ENCODE measurements at regions not wholly inside any gene's neighbourhood (a gene's known extent, or its start where the extent isn't known, plus 50 kb on each side); places are given as distances from the start of the nearest gene placed in this dataset.

DNA sequence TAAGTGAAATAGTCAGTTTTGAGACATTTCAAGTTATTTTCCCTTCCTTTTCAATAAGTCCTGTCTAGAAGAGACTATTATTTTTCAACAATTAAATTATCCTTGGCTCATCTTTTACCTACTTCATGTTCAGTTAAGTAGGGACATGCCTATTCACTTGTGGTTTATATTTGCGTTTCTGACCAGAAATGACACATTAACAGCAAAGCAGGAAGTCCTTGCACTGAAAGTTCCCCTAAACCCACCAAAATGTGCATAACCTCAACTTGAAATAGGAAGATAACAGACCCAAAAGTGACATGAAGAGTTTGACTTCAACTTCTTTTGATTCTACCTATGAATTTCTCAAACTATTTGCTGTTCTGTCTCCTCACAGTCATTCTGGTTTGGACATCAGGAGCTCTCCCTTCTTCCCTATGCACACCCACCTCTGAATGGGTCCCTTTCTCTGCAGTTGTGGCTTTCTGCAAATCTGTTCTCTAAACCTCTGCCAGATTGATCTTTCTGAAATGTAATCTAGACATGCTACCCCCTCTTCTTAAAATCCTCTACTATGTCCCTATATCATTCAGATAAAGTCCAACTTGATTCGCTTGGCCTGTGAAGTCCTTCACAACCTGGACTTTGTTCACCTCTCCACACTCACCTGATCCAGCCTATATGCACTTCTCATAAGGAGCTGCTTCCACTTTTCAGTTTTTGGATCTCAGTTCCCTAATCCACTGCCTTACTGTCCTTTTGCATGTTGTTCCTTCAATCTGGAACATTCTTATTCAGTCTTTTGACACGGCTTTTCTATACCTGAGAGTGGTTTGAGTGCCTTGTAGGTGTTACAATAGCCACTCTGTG is 661.5 kb upstream of the ADGRL4 start:
- TF ChIP-seq, protein P1, sequence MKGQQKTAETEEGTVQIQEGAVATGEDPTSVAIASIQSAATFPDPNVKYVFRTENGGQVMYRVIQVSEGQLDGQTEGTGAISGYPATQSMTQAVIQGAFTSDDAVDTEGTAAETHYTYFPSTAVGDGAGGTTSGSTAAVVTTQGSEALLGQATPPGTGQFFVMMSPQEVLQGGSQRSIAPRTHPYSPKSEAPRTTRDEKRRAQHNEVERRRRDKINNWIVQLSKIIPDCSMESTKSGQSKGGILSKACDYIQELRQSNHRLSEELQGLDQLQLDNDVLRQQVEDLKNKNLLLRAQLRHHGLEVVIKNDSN (IDR thresholded peaks at IDR 0.05): no peak
- TF ChIP-seq, protein P2, sequence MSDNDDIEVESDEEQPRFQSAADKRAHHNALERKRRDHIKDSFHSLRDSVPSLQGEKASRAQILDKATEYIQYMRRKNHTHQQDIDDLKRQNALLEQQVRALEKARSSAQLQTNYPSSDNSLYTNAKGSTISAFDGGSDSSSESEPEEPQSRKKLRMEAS (IDR thresholded peaks at IDR 0.05): no peak
- TF ChIP-seq CREB1 (IDR thresholded peaks at IDR 0.05; ENCODE audit: low read depth): no peak
- no peak for TF ChIP-seq TAF1 (IDR thresholded peaks at IDR 0.05; ENCODE audit: low read depth)

DNA sequence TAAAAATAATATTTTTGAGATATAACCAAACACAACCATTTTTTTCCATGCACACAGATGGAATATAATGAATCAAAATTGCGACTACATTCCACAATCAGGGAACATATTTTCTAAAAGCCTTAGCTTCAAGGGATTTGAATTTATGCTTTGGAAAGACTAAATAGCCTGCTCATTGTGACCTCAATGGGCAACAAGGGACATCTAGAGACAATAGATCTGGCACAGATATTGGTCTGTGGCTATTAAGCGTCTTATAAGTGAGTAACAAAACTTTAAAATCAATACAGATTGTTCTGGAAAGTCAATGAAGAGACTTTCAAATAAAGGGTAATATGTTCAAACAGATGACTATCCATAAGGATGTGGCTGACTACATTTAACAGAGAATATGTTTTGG is 660.6 kb upstream of the ADGRL4 start:
- TF ChIP-seq TAF1 (IDR thresholded peaks at IDR 0.05; ENCODE audit: low read depth) (no peak), EGR1 (IDR thresholded peaks at IDR 0.05) (no peak), CEBPB (IDR thresholded peaks at IDR 0.05) (no peak), NFIC (IDR thresholded peaks at IDR 0.05) (no peak), TCF12 (IDR thresholded peaks at IDR 0.05; ENCODE audit: low read depth) (no peak), CREB1 (IDR thresholded peaks at IDR 0.05; ENCODE audit: low read depth) (no peak), ZBTB7A (IDR thresholded peaks at IDR 0.05; ENCODE audit: low read depth) (no peak), TEAD4 (IDR thresholded peaks at IDR 0.05) (no peak), EP300 (IDR thresholded peaks at IDR 0.05; ENCODE audit: borderline replicate concordance) (no peak), FOXM1 (IDR thresholded peaks at IDR 0.05; ENCODE audit: borderline replicate concordance, low read depth) (no peak), RAD21 (IDR thresholded peaks at IDR 0.05; ENCODE audit: low read depth) (no peak), YY1 (IDR thresholded peaks at IDR 0.05; ENCODE audit: low read depth) (no peak)
- TF ChIP-seq, protein P2 (IDR thresholded peaks at IDR 0.05): no peak
- TF ChIP-seq, protein P3, sequence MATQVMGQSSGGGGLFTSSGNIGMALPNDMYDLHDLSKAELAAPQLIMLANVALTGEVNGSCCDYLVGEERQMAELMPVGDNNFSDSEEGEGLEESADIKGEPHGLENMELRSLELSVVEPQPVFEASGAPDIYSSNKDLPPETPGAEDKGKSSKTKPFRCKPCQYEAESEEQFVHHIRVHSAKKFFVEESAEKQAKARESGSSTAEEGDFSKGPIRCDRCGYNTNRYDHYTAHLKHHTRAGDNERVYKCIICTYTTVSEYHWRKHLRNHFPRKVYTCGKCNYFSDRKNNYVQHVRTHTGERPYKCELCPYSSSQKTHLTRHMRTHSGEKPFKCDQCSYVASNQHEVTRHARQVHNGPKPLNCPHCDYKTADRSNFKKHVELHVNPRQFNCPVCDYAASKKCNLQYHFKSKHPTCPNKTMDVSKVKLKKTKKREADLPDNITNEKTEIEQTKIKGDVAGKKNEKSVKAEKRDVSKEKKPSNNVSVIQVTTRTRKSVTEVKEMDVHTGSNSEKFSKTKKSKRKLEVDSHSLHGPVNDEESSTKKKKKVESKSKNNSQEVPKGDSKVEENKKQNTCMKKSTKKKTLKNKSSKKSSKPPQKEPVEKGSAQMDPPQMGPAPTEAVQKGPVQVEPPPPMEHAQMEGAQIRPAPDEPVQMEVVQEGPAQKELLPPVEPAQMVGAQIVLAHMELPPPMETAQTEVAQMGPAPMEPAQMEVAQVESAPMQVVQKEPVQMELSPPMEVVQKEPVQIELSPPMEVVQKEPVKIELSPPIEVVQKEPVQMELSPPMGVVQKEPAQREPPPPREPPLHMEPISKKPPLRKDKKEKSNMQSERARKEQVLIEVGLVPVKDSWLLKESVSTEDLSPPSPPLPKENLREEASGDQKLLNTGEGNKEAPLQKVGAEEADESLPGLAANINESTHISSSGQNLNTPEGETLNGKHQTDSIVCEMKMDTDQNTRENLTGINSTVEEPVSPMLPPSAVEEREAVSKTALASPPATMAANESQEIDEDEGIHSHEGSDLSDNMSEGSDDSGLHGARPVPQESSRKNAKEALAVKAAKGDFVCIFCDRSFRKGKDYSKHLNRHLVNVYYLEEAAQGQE (IDR thresholded peaks at IDR 0.05; ENCODE audit: low read depth): no peak
- TF ChIP-seq, protein P1 (IDR thresholded peaks at IDR 0.05): no peak

DNA sequence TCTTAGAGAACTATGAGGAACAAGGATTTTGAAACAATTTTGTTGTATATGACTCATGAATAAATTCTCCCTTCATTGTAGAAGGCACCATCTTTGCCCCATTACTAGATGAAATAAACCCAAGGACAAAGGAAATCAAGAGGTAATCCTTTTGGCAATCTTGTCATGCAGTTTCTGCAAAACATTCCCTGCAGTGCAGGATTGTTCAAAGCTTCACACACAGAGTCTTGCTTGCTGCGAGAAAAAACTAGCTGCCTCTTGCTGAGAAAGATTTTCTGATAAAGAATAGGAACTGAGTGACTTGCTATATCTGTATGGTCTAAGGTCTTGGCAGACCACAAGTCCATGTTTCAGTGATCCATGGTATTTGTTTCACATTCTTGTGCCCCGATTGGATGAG is 657.4 kb upstream of the ADGRL4 start:
- TF ChIP-seq ZBTB7A (IDR thresholded peaks at IDR 0.05; ENCODE audit: low read depth) (no peak), NFIC (IDR thresholded peaks at IDR 0.05) (no peak), CREB1 (IDR thresholded peaks at IDR 0.05; ENCODE audit: low read depth) (no peak), EP300 (IDR thresholded peaks at IDR 0.05; ENCODE audit: borderline replicate concordance) (no peak), FOXM1 (IDR thresholded peaks at IDR 0.05; ENCODE audit: borderline replicate concordance, low read depth) (no peak), TCF12 (IDR thresholded peaks at IDR 0.05; ENCODE audit: low read depth) (no peak), TAF1 (IDR thresholded peaks at IDR 0.05; ENCODE audit: low read depth) (no peak), CEBPB (IDR thresholded peaks at IDR 0.05) (no peak), EGR1 (IDR thresholded peaks at IDR 0.05) (no peak), RAD21 (IDR thresholded peaks at IDR 0.05; ENCODE audit: low read depth) (no peak), YY1 (IDR thresholded peaks at IDR 0.05; ENCODE audit: low read depth) (no peak), TEAD4 (IDR thresholded peaks at IDR 0.05) (no peak)
- TF ChIP-seq, protein P1 (IDR thresholded peaks at IDR 0.05): no peak
- TF ChIP-seq, protein P2 (IDR thresholded peaks at IDR 0.05): no peak
- TF ChIP-seq, protein P3 (IDR thresholded peaks at IDR 0.05; ENCODE audit: low read depth): no peak

DNA sequence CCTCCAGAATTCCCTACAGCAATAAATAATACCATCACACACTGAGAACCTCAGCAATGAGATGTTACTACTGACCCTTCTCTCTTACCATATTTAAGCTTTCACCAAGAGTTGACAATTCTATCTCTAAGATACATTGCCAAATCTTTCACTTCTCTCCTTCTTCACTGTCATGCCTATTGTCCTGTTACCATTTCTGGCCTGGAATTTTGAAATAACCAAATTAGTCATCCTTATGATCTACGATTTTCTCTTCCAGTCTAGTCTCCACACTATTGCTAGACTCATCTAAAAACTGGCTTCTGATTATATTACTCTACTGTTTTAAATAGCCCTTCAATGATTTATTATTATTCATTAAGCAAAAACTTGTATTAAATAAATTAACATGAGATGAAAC is 656.1 kb upstream of the ADGRL4 start:
- TF ChIP-seq, protein P2 (IDR thresholded peaks at IDR 0.05): no peak
- TF ChIP-seq CEBPB (IDR thresholded peaks at IDR 0.05): no peak

DNA sequence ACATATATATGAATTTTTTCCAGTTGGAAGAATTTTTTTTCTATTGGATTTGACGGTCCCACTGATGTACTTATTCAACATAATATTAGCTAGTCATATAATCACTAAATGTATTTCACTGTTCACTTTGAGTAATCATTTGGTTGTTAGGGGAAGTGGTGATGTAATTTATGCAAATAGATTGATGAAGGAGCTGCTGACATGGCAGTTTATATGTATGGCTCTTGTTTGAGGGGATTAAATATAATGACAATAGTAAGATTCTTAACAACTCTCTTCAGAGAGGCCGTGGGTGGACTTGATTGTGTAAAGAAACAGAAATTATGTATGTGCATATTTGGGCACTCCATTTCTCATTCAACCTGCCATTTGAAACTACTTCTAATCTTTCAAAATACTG is 653.6 kb upstream of the ADGRL4 start:
- no peak for TF ChIP-seq TAF1 (IDR thresholded peaks at IDR 0.05; ENCODE audit: low read depth)
